PC-3 (cell line): ENCODE measurements at regions not wholly inside any gene's neighbourhood (a gene's known extent, or its start where the extent isn't known, plus 50 kb on each side); places are given as distances from the start of the nearest gene placed in this dataset.

ENCODE experiments used
- ATAC-seq: fragments of 200-7000 bp; cut with Tn5 transposase; 2 replicates; pipeline ENCODE4 v1.9.1; 2020; ENCODE audit warnings: mild to moderate bottlenecking, moderate library complexity
- BruUV-seq: library from RNA; stranded (reverse); fragments of 400-500 nt; replicated peaks from 2 replicates; lab custom pipeline; 2021; lab: Mats Ljungman, UMichigan
- CTCF ChIA-PET: fragments of 300-600 bp; sonication (Branson Sonifier 250); formaldehyde crosslinking; loops from one replicate; lab custom pipeline; 2022; ENCODE audit warnings: antibody characterized with exemption; lab: Charles Lee
- POLR2A ChIA-PET: fragments of 300-600 bp; sonication (Branson Sonifier 250); formaldehyde crosslinking; loops from one replicate; lab custom pipeline; 2022; ENCODE audit warnings: antibody characterized with exemption; ENCODE audit not compliant: unreplicated experiment; lab: Charles Lee
- DNase-seq: peaks from one replicate; pipeline ENCODE4 v3.0.0-alpha.2; 2015
- H2AFZ ChIP-seq: fragments of 300-600 bp; sonication (generic); 2 replicates; pipeline ENCODE4 v1.6.0; 2016; ENCODE audit warnings: antibody characterized with exemption, low read length
- H3F3A ChIP-seq: fragments of 300-600 bp; sonication (generic); one replicate; pipeline ENCODE4 v1.6.0; 2017; ENCODE audit warnings: antibody characterized with exemption, low read length, control low read depth, mild to moderate bottlenecking; ENCODE audit not compliant: unreplicated experiment
- H3K27ac ChIP-seq: fragments of 300-600 bp; sonication (generic); 2 replicates; pipeline ENCODE4 v1.5.1; 2016; ENCODE audit warnings: mild to moderate bottlenecking, low read length
- H3K27me3 ChIP-seq: fragments of 300-600 bp; sonication (generic); 2 replicates; pipeline ENCODE4 v1.6.1; 2016; ENCODE audit warnings: low read length, mixed read lengths
- H3K36me3 ChIP-seq: fragments of 300-600 bp; sonication (generic); 2 replicates; pipeline ENCODE4 v1.6.1; 2016; ENCODE audit warnings: low read depth, mixed run types, low read length, mixed read lengths
- H3K4me1 ChIP-seq: fragments of 300-600 bp; sonication (generic); 2 replicates; pipeline ENCODE4 v1.5.1; 2016; ENCODE audit warnings: low read length; ENCODE audit not compliant: insufficient read depth
- H3K4me2 ChIP-seq: fragments of 300-600 bp; sonication (generic); 2 replicates; pipeline ENCODE4 v1.6.0; 2016; ENCODE audit warnings: low read length
- H3K4me3 ChIP-seq: fragments of 300-600 bp; sonication (generic); 2 replicates; pipeline ENCODE4 v1.5.1; 2016; ENCODE audit warnings: mild to moderate bottlenecking, low read length, mixed read lengths
- H3K79me2 ChIP-seq: fragments of 300-600 bp; sonication (generic); 2 replicates; pipeline ENCODE4 v1.6.1; 2017; ENCODE audit warnings: low read length, mixed read lengths
- H3K9ac ChIP-seq: fragments of 300-600 bp; sonication (generic); 2 replicates; pipeline ENCODE4 v1.6.0; 2016; ENCODE audit warnings: mild to moderate bottlenecking, low read length
- H3K9me2 ChIP-seq: fragments of 300-600 bp; sonication (generic); replicated peaks from 2 replicates; pipeline ENCODE4 v1.6.1; 2016; ENCODE audit warnings: mixed run types, low read length, mixed read lengths
- H3K9me3 ChIP-seq: fragments of 300-600 bp; sonication (generic); 2 replicates; pipeline ENCODE4 v1.6.1; 2016; ENCODE audit warnings: low read length, mixed read lengths
- H4K20me1 ChIP-seq: fragments of 300-600 bp; sonication (generic); 2 replicates; pipeline ENCODE4 v1.6.1; 2016; ENCODE audit warnings: low read length, mixed read lengths
- CTCF ChIP-seq: fragments of 300-600 bp; sonication (generic); conservative IDR thresholded peaks from 2 replicates; pipeline ENCODE4 v1.5.1; 2017; ENCODE audit warnings: antibody characterized with exemption, low read depth, mild to moderate bottlenecking, low read length
- EZH2 ChIP-seq: fragments of 300-600 bp; sonication (generic); IDR thresholded peaks from one replicate; pipeline ENCODE4 v1.6.1; 2017; ENCODE audit warnings: antibody characterized with exemption, mild to moderate bottlenecking, low read length; ENCODE audit not compliant: unreplicated experiment
- EZH2phosphoT487 ChIP-seq: fragments of 300-600 bp; sonication (generic); IDR thresholded peaks from 2 replicates; pipeline ENCODE4 v1.6.1; 2018; ENCODE audit warnings: mild to moderate bottlenecking, antibody characterized with exemption, low read length, borderline replicate concordance
- intact Hi-C: fragments of 100-400 bp; cut with micrococcal nuclease; formaldehyde crosslinking; loops from 2 replicates; pipeline ENCODE4 v1.9.0; 2023

- Histone ChIP-seq H3F3A (no peaks in the 10 kb centered on the region), H3K27me3 (no peaks in the 10 kb centered on the region), H3K4me3 (no peak overlapping the region), H3K79me2 (no peaks in the 10 kb centered on the region), H3K4me1 (no peaks in the 10 kb centered on the region), H3K9me3 (no peaks in the 10 kb centered on the region), H4K20me1 (no peaks in the 10 kb centered on the region), H3K27ac (no peak overlapping the region), H3K4me2 (no peak overlapping the region), H3K36me3 (no peaks in the 10 kb centered on the region), H3K9me2 (no peaks in the 10 kb centered on the region), H3K9ac (no peak overlapping the region), H2AFZ (no peak overlapping the region)
- TF ChIP-seq EZH2phosphoT487, result no peak
- no peak for TF ChIP-seq CTCF
- no peak for TF ChIP-seq EZH2
- ChIA-PET CTCF (no interaction called here), POLR2A (no interaction called here)
- BruUV-seq, result no TSS peak
- intact Hi-C loops, result no loop called here
- no peak for ATAC-seq
- DNase-seq, result no peak
Measured at GRCh38 chr10:9848278-9848677, 1169.4 kb upstream of the CELF2 start.

GRCh38 chr10:9848981-9849380 is 1168.7 kb upstream of the CELF2 start:
- no TSS peak for BruUV-seq
- TF ChIP-seq EZH2phosphoT487 (no peak), EZH2 (no peak), CTCF (no peak)
- H3F3A ChIP-seq, result no peaks in the 10 kb centered on the region

GRCh38 chr10:9850415-9850814 is 1167.3 kb upstream of the CELF2 start:
- intact Hi-C loops, result no loop called here
- no peaks in the 10 kb centered on the region for H3K9me2 ChIP-seq
- H3K4me2 ChIP-seq, result no peak overlapping the region
- no peak overlapping the region for H3K4me3 ChIP-seq
- no peaks in the 10 kb centered on the region for H3F3A ChIP-seq
- H3K9me3 ChIP-seq, result no peaks in the 10 kb centered on the region
- TF ChIP-seq EZH2phosphoT487, result no peak
- TF ChIP-seq CTCF, result no peak
- no peak for TF ChIP-seq EZH2
- H3K9ac ChIP-seq, result no peak overlapping the region
- ChIA-PET POLR2A (no interaction called here), CTCF (no interaction called here)
- no peaks in the 10 kb centered on the region for H3K79me2 ChIP-seq
- no peak for DNase-seq
- no TSS peak for BruUV-seq
- no peaks in the 10 kb centered on the region for H3K4me1 ChIP-seq
- H3K27ac ChIP-seq, result no peak overlapping the region
- H2AFZ ChIP-seq, result no peak overlapping the region
- no peaks in the 10 kb centered on the region for H4K20me1 ChIP-seq
- no peaks in the 10 kb centered on the region for H3K27me3 ChIP-seq
- no peak for ATAC-seq
- H3K36me3 ChIP-seq, result no peaks in the 10 kb centered on the region

More at GRCh38 chr10:9848981-9849380, 1168.7 kb upstream of the CELF2 start:
- no peak overlapping the region for H3K4me3 ChIP-seq
- POLR2A ChIA-PET, result no interaction called here
- DNase-seq, result no peak
- H3K4me1 ChIP-seq, result no peaks in the 10 kb centered on the region
- no peaks in the 10 kb centered on the region for H3K36me3 ChIP-seq
- H3K9ac ChIP-seq, result no peak overlapping the region
- no peaks in the 10 kb centered on the region for H4K20me1 ChIP-seq
- no peaks in the 10 kb centered on the region for H3K9me2 ChIP-seq
- no peaks in the 10 kb centered on the region for H3K9me3 ChIP-seq
- CTCF ChIA-PET, result no interaction called here
- ATAC-seq, result no peak
- no peak overlapping the region for H2AFZ ChIP-seq
- no peak overlapping the region for H3K4me2 ChIP-seq
- intact Hi-C loops, result no loop called here
- H3K27me3 ChIP-seq, result no peaks in the 10 kb centered on the region
- no peaks in the 10 kb centered on the region for H3K79me2 ChIP-seq
- H3K27ac ChIP-seq, result no peak overlapping the region
